ENCODE measurements at regions not wholly inside any gene's neighbourhood (a gene's known extent, or its start where the extent isn't known, plus 50 kb on each side); places are given as distances from the start of the nearest gene placed in this dataset.

GRCh38 chr20:11454966-11455799 lies 462.5 kb upstream of the BTBD3 start:
- Mint-ChIP-seq H3K9me3 (peaks cover 4 to 9% of the 10 kb centered on the region in 2 donors), H3K27ac (no peak overlapping the region), H3K36me3 (ENCODE audit: insufficient read depth in 2 of 2) (no peaks in the 10 kb centered on the region), H3K4me3 (no peak overlapping the region), H3K27me3 (ENCODE audit: low read depth) (no peaks in the 10 kb centered on the region), H3K4me1 (ENCODE audit: low read depth) (peaks cover 4% of the 10 kb centered on the region)
- DNase-seq = no peak
- no peak for ATAC-seq (replicated peaks in 1 of 2)

GRCh38 chr20:11457488-11457887 lies 460.2 kb upstream of the BTBD3 start:
- ATAC-seq (replicated peaks in 1 of 2) (no peak), DNase-seq (no peak)
- Mint-ChIP-seq H3K27ac (no peak overlapping the region), H3K36me3 (ENCODE audit: insufficient read depth in 2 of 2) (peaks cover 0 to 2% of the 10 kb centered on the region in 2 donors), H3K27me3 (ENCODE audit: low read depth) (no peaks in the 10 kb centered on the region), H3K9me3 (peaks cover 6 to 9% of the 10 kb centered on the region in 2 donors), H3K4me3 (no peak overlapping the region), H3K4me1 (ENCODE audit: low read depth) (peaks cover 4% of the 10 kb centered on the region)

GRCh38 chr20:11459090-11459890 lies 458.4 kb upstream of the BTBD3 start:
- Mint-ChIP-seq H3K4me1 (ENCODE audit: low read depth) (peaks cover 4% of the 10 kb centered on the region), H3K4me3 (no peak overlapping the region), H3K27me3 (ENCODE audit: low read depth) (no peaks in the 10 kb centered on the region), H3K9me3 (peaks cover 4 to 7% of the 10 kb centered on the region in 2 donors), H3K36me3 (ENCODE audit: insufficient read depth in 2 of 2) (peaks cover 0 to 2% of the 10 kb centered on the region in 2 donors), H3K27ac (no peak overlapping the region)
- DNase-seq = no peak
- ATAC-seq (replicated peaks in 1 of 2) = no peak

- ATAC-seq (replicated peaks in 1 of 2) = no peak
- H3K27ac Mint-ChIP-seq = no peak overlapping the region
- no peaks in the 10 kb centered on the region for H3K36me3 Mint-ChIP-seq (ENCODE audit: insufficient read depth in 2 of 2)
- DNase-seq = no peak
- no peaks in the 10 kb centered on the region for H3K4me1 Mint-ChIP-seq (ENCODE audit: low read depth)
- H3K27me3 Mint-ChIP-seq (ENCODE audit: low read depth) = no peaks in the 10 kb centered on the region
- H3K9me3 Mint-ChIP-seq = peaks cover 2 to 7% of the 10 kb centered on the region in 2 donors
- H3K4me3 Mint-ChIP-seq = no peak overlapping the region
Measured at GRCh38 chr20:11467436-11467835, 450.3 kb upstream of the BTBD3 start.

- Mint-ChIP-seq H3K36me3 (ENCODE audit: insufficient read depth in 2 of 2) (no peaks in the 10 kb centered on the region), H3K27ac (no peak overlapping the region), H3K9me3 (peaks cover 2 to 10% of the 10 kb centered on the region in 2 donors), H3K4me1 (ENCODE audit: low read depth) (no peaks in the 10 kb centered on the region), H3K27me3 (ENCODE audit: low read depth) (no peaks in the 10 kb centered on the region), H3K4me3 (no peak overlapping the region)
- DNase-seq (no peak), ATAC-seq (replicated peaks in 1 of 2) (no peak)
Measured at GRCh38 chr20:11468880-11469279, 448.8 kb upstream of the BTBD3 start.

- no peak overlapping the region for H3K4me3 Mint-ChIP-seq
- no peaks in the 10 kb centered on the region for H3K36me3 Mint-ChIP-seq (ENCODE audit: insufficient read depth in 2 of 2)
- no peak for ATAC-seq (replicated peaks in 1 of 2)
- peaks cover 4 to 12% of the 10 kb centered on the region in 2 donors for H3K9me3 Mint-ChIP-seq
- H3K4me1 Mint-ChIP-seq (ENCODE audit: low read depth) = no peaks in the 10 kb centered on the region
- no peaks in the 10 kb centered on the region for H3K27me3 Mint-ChIP-seq (ENCODE audit: low read depth)
- DNase-seq = no peak
- no peak overlapping the region for H3K27ac Mint-ChIP-seq
Measured at GRCh38 chr20:11469795-11470435, 447.8 kb upstream of the BTBD3 start.

- ATAC-seq (replicated peaks in 1 of 2) = no peak
- Mint-ChIP-seq H3K4me3 (no peak overlapping the region), H3K4me1 (ENCODE audit: low read depth) (no peaks in the 10 kb centered on the region), H3K9me3 (peaks cover 11 to 12% of the 10 kb centered on the region in 2 donors), H3K36me3 (ENCODE audit: insufficient read depth in 2 of 2) (peaks cover 0 to 2% of the 10 kb centered on the region in 2 donors), H3K27me3 (ENCODE audit: low read depth) (no peaks in the 10 kb centered on the region), H3K27ac (no peak overlapping the region)
- DNase-seq = no peak
Measured at GRCh38 chr20:11473983-11474382, 443.7 kb upstream of the BTBD3 start.

- Mint-ChIP-seq H3K27me3 (ENCODE audit: low read depth) (no peaks in the 10 kb centered on the region), H3K4me1 (ENCODE audit: low read depth) (no peaks in the 10 kb centered on the region), H3K36me3 (ENCODE audit: insufficient read depth in 2 of 2) (no peaks in the 10 kb centered on the region), H3K27ac (no peak overlapping the region), H3K4me3 (no peak overlapping the region), H3K9me3 (peaks cover 1 to 4% of the 10 kb centered on the region in 2 donors)
- ATAC-seq (replicated peaks in 1 of 2) (no peak), DNase-seq (no peak)
Measured at GRCh38 chr20:11483697-11484096, 434.0 kb upstream of the BTBD3 start.

- DNase-seq (no peak), ATAC-seq (replicated peaks in 1 of 2) (no peak)
- Mint-ChIP-seq H3K27ac (no peak overlapping the region), H3K36me3 (ENCODE audit: insufficient read depth in 2 of 2) (no peaks in the 10 kb centered on the region), H3K4me3 (no peak overlapping the region), H3K9me3 (peaks cover 1 to 4% of the 10 kb centered on the region in 2 donors), H3K27me3 (ENCODE audit: low read depth) (no peaks in the 10 kb centered on the region), H3K4me1 (ENCODE audit: low read depth) (no peaks in the 10 kb centered on the region)
Measured at GRCh38 chr20:11484479-11484878, 433.2 kb upstream of the BTBD3 start.

- H3K4me3 Mint-ChIP-seq = no peak overlapping the region
- DNase-seq (no peak), ATAC-seq (replicated peaks in 1 of 2) (no peak)
- no peak overlapping the region for H3K27ac Mint-ChIP-seq
- H3K27me3 Mint-ChIP-seq (ENCODE audit: low read depth) = no peaks in the 10 kb centered on the region
- no peaks in the 10 kb centered on the region for H3K36me3 Mint-ChIP-seq (ENCODE audit: insufficient read depth in 2 of 2)
- H3K9me3 Mint-ChIP-seq = peaks cover 0 to 1% of the 10 kb centered on the region in 2 donors
- H3K4me1 Mint-ChIP-seq (ENCODE audit: low read depth) = no peaks in the 10 kb centered on the region
Measured at GRCh38 chr20:11492386-11492785, 425.3 kb upstream of the BTBD3 start.

GRCh38 chr20:11492846-11493245 lies 424.8 kb upstream of the BTBD3 start:
- Mint-ChIP-seq H3K36me3 (ENCODE audit: insufficient read depth in 2 of 2) (no peaks in the 10 kb centered on the region), H3K9me3 (peaks cover 0 to 1% of the 10 kb centered on the region in 2 donors)

GRCh38 chr20:11496380-11496779 lies 421.3 kb upstream of the BTBD3 start:
- Mint-ChIP-seq H3K4me3 (no peak overlapping the region), H3K27ac (no peak overlapping the region), H3K4me1 (ENCODE audit: low read depth) (no peaks in the 10 kb centered on the region), H3K27me3 (ENCODE audit: low read depth) (no peaks in the 10 kb centered on the region), H3K36me3 (ENCODE audit: insufficient read depth in 2 of 2) (no peaks in the 10 kb centered on the region), H3K9me3 (peaks cover 0 to 1% of the 10 kb centered on the region in 2 donors)
- ATAC-seq (replicated peaks in 1 of 2) (no peak), DNase-seq (no peak)

More at GRCh38 chr20:11492846-11493245, 424.8 kb upstream of the BTBD3 start:
- ATAC-seq (replicated peaks in 1 of 2) (no peak), DNase-seq (no peak)
- H3K27me3 Mint-ChIP-seq (ENCODE audit: low read depth) = no peaks in the 10 kb centered on the region
- no peak overlapping the region for H3K4me3 Mint-ChIP-seq
- H3K4me1 Mint-ChIP-seq (ENCODE audit: low read depth) = no peaks in the 10 kb centered on the region
- no peak overlapping the region for H3K27ac Mint-ChIP-seq

GRCh38 chr20:11497545-11497944 lies 420.1 kb upstream of the BTBD3 start:
- Mint-ChIP-seq H3K27ac (no peak overlapping the region), H3K9me3 (peaks cover 0 to 1% of the 10 kb centered on the region in 2 donors), H3K4me1 (ENCODE audit: low read depth) (no peaks in the 10 kb centered on the region), H3K4me3 (no peak overlapping the region), H3K27me3 (ENCODE audit: low read depth) (no peaks in the 10 kb centered on the region), H3K36me3 (ENCODE audit: insufficient read depth in 2 of 2) (no peaks in the 10 kb centered on the region)
- no peak for ATAC-seq (replicated peaks in 1 of 2)
- no peak for DNase-seq

Data from activated T-cell treated with anti-CD3 and anti-CD28 coated beads, Interleukin-2, amount 50 U/mL, for 72 hours (primary cell).